GM21381 (cell line): ENCODE measurements at regions not wholly inside any gene's neighbourhood (a gene's known extent, or its start where the extent isn't known, plus 50 kb on each side); places are given as distances from the start of the nearest gene placed in this dataset.
A peak's percentile ranks its signal among the peaks of the same experiment; 100 is the strongest.

ENCODE experiments used
- ATAC-seq: cut with Tn5 transposase; IDR thresholded peaks from one replicate; pipeline ENCODE4 v1.9.1; 2021; ENCODE audit warnings: mild to moderate bottlenecking, moderate library complexity; ENCODE audit not compliant: unreplicated experiment

DNA sequence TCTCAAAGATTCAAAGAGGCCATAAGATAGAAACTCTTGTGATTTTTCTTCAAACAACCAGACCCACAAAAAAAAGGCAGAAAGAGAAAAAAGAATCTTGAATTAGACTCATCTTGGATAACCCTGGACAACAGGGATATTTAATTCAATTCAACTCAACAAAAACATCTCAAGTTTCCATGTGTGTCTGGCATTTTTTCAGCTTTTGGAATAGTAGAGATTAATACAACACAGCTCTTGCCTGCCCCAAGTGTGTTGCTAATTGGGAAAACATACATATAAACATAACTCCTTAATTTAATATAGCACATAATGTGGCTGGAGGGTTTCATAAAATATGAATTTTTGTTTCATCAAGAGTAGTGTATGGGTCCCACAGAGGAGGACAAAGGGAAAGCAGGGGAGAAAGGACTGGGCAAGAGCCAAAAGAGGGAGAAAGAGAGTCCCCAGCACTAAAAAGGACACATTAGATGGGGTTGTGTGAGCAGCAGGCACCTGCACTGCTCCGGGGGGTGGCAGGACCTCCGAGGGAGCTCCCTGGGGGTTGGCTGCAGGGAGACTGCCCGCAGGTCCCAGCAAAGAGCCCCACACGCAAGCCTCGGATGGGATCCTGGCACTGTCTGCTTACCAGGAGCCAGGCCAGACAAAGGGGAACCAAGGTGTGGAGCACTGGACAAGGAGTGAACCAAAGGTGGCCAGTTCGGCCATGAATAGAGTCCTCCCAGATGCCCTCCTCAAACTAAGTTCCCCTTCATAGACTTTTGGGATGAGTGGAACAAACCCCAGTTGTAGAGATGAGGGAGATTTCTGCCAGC is 65.6 kb upstream of the TMEM72 start:
- ATAC-seq, result no peak

DNA sequence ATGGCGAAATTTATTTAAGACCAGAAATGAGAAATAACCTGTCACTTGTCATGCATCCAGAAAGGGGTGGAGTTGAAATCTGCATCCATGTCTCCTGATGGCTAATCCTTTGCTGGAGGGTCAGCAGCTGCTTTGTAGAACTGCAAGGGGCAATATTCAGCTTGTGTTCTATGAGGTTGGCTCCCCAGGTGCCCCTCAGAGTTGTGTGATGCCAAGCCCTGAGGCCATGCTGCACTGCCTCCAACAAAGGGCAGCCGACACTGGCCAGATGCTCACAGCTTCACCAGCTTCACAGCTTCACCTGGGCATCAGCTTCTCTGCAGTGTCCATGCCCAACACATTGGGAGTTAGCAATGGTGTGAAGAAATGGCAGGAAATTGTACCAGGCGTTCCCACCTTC is 64.0 kb upstream of the TMEM72 start:
- no peak for ATAC-seq

DNA sequence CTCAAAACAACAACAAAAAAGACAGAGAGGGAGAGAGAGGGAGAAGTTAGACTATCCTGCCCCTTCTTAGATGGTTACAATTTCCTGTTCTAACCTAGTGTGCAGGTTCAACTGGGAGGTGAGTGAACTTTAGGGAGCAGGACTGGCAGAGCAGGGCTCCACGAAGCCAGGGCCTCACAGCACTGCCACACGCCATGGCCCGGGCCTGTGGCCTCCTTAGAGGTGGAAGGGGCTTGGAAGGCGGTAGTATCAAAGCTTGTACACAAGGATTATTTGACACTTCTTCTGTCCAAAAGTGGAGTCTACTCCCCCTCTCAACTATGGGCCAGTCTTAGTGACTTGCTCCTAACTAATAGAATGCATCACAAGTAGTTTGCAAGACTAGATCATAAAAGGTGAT is 62.9 kb upstream of the TMEM72 start:
- no peak for ATAC-seq

DNA sequence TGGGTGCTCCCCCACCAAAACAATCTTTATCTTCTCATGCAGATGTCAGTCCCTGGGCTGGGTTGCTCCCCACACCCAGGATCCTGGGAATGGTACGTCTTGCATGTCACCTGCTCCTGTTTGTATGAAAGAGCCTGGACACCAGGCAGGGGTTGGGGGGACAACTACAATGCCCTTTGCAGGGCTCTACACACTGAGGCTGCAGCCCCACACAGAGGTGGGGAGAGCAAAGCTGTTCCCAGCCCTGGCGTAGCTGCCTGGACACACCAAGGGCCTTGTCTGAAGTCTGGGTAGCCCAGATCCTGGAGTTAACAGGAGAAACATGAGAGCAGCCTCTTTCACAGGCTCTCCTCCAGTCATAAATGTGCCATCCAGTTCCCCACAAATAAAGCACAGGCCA is 61.2 kb upstream of the TMEM72 start:
- ATAC-seq, result no peak

DNA sequence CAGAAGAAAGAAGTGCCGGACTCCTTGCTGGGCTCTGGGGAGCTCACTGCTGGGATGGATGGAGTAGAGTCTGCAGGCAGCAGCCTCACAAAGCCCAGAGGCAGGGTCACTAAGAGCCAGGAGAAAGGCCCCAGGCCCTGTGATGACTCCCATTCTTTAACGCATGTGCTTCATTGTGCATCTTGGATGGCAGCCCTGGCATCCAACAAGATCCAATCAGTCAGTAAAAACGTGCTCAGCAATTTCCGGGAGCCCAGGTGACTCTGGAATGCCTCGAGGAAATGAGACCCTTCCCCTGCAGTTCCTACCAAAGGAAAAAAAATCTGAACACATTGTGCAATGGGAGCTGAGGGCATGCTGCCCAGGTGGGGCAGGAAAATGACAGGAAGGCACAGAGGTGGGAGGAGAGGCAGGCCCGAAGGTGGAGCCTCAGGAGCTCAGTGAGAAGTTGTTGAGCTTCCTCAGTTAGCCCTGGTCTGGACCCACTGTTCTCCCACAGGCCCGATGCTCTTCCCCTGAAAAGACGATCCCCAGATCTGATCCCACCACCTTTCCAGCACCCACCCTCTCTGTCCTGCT is 60.7 kb upstream of the TMEM72 start:
- no peak for ATAC-seq

DNA sequence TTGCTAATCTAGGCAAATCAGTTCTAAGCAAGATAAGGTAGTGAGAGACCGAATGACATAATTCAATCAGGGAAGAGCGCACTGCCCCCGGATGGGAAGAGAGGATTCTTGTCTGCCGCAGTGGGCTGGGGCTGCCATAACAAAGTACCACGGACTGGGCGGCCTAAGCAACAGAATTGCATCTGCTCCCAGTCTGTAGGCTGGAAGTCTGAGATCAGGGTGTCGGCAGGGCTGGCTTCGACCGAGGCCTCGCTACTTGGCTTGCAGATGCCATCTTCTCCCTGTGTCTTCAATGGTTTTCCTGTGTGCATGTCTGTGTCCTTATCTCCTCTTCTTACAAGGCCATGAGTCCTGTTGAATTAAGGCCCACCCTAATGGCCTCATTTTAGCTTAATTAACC is 59.7 kb upstream of the TMEM72 start:
- no peak for ATAC-seq

DNA sequence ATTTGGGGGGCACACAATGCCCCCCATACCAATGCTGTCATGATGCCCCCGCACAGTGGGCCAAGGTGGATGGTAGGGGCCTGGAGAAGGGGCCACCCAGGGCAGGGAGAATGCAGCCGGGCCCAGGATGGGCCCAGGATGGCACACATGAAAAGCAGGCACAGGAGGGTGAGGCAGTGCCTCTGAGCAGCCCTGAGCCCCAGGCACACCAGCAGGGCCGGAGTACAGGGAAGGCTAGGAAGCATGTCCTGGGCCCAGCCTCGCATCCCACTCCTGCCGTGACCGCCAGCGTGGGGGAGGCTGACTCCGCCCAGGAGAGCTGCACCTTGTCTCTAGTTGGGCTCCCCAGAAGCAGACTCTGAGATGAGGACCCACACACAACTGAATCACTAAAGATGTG is 59.3 kb upstream of the TMEM72 start:
- ATAC-seq, result no peak

DNA sequence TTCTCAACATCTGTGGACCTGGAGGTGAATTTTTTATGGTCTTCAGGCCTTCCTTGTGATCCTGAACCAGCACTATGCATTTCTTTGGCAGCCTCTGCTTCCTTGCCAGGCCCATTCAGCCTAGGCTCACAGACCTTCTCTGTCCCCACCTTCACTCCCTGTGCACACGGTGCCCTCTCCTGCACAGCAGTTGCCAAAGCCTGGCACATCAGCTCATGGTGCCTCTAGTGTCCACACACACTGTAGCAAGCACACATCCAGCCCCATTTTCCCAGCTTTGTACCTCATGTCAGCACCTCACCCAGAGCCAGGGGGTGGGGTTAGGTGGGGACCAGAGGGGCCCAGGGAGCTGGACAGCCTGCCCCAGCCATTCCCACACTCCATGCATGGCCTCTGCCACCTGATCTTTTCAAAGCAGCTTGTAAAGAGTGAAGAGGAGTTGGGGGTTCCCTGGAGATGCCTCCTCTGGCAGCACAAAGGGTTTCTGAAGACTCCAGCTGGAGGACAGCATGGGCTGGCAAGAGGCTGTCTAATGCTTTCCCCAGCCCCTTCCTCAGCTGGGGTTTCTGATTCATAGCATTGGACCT is 57.9 kb upstream of the TMEM72 start:
- no peak for ATAC-seq

DNA sequence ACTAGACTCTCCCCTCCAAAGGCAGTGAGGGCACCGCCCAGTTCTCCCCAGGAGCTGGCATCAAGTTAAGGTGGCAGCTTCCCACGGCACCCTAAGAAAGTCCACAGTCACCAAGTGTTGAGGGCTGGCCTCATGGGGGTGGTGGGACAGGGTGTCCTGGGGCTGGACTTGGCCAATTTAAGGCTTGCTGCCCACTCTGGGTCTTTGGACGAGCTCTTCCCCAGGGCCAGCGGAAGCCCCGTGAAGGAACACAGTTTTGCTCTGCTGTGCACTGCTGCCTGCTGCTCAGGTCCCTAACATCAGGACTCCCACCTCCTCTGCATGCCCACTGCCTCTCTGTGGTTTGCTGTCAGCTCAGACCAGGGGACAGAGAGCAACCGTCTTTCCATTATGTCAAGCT is 57.3 kb upstream of the TMEM72 start:
- no peak for ATAC-seq

DNA sequence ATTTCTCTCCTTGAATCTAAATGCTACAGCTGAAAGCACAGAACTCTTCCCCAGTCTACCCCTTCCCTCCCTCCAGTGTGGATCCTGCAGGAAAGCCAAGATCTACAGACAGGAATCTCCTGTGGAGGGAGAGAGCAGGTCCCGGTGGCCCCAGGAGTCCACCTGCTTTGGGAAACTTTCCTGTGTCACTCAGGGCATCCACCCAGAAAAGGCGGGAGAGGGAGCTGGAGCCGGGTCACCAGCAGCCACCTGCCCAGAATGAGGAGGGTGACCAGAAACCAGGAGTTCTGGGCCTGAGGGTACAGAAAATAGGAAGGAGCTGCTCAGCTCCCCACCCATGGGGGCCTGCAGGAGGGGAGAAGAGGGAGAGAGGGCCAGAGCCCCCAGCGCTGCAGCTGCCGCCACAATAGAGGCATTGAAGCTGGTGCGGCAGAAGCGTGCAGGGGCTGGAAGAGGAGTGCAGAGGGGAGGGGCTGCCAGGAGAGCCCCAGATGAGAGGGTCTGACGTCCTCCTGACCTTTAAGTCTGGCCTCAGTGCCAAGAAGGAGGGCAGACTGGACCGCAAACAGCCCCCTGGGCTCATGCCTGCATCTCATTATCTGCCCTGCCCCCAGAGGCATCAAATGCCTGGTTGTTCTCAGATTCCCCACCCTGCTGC is 56.3 kb upstream of the TMEM72 start:
- no peak for ATAC-seq

DNA sequence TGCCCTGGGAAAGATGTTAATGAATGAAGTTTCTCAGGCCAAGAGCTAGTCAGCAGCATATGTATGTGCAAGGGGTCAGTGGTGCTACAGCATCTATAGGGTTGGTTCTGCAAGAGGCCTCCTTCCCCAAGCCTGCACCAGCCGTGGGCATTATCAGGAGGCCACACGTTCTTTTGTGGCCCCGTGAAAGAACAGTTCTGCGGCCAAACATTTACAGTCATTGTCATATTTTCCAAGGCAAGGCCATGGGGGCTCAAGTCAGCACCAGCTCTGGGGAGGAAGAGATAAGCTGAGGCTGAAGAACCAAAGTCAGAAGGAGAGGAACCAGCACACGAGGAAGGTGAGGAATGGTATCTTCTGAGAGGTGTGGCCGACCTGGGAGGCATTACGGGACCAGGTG is 54.4 kb upstream of the TMEM72 start:
- no peak for ATAC-seq

DNA sequence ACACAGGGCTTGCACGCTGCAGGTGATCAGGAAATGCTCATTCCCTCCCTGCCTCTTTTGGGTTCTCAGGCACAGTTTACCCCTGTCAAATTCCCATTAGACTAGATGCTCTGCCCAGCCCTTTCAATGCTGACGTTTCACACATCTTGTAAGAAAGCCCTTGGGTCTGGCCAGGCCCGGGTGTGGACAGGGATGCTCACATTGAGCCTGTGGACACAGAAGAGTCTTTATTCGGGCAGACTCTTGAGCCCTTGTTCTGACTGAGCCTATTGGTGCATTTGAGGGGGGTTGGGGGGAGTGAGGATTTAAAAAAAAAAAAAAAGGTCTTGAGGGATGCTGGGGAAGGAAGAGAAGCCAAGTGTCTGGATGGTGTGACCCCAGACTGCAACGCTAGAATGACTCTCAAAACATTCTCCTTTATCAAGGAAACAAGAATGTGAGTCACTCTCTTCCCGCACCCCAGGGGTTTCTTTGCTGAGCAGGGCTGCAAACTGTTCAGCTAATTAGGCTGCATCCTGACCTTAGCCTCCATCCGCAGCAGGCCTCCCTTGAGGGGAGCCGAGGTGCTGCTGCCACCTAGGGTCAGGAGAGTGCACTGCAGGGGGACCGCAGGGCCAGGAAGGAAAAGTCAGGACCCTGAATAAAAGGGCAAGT is 53.6 kb upstream of the TMEM72 start:
- peak; percentile 72 for ATAC-seq

DNA sequence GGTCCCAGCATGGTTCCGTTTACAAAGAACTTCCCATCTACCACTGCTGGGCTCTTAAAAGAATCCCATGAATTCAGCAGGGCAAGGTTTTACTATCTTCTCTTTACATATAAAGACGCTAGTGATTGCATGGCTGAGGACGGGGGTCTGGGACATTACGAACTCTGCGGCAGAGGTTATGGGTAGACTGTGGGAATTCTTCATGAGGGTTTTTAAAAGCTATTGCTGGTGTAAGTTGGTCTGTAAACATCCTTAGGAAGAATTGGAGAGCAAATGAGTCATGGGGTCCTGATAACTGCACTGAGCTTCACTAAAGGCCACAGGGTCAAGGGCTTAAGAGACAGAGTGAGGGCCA is 53.1 kb upstream of the TMEM72 start:
- ATAC-seq, result no peak

DNA sequence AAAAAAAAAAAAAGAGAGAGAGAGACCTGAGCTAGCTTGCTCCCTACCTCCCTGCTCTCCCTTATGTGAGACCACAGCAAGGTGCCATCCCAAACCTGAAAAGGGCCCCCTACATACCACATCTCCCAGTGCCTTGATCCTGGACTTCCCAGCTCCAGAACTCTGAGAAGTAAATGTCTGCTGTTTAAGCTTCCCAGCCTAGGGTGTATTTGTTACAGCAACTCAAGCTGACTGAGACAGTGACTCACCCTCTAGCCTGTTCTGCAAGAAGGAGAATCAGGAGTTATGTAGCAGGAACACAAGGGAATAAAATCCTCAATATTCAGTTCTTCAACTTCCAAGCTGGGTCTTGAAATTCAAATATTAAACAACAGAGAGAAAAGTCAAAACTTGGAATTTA is 52.1 kb upstream of the TMEM72 start:
- no peak for ATAC-seq

DNA sequence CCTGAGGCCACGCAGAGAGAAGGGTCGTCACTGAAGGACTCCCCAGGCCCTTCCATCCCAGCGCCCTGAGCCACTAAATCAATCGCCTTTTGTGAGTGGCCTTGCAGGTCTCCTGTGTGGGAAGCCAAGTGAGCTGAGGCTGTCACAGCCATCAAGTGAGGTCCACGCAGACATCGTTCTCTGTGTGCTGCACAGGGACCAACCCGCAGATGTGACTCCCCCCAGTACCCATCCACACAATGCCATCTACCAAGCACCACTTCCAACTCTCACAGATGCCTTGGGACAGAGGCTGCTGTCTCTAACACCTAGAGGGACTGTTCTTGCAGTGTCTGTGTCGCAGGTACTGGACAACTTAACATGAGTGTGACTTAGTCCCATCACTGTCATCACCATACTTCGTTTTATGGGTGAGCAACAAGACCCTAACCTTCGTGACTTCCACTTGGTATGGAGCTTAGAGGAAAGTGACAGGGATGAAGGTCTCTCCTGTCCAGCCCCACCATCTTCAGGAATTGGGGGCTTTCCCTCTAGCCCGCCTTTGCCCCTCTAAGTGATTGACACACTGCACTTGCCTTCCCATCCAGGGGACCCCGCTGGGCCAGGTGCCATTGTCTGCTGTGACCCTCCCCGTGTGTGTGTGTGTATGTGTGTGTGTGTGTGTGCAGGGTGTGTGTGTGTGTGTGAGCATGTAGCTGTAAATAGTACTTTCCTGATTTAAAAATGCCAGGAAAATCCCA is 51.4 kb upstream of the TMEM72 start:
- no peak for ATAC-seq

DNA sequence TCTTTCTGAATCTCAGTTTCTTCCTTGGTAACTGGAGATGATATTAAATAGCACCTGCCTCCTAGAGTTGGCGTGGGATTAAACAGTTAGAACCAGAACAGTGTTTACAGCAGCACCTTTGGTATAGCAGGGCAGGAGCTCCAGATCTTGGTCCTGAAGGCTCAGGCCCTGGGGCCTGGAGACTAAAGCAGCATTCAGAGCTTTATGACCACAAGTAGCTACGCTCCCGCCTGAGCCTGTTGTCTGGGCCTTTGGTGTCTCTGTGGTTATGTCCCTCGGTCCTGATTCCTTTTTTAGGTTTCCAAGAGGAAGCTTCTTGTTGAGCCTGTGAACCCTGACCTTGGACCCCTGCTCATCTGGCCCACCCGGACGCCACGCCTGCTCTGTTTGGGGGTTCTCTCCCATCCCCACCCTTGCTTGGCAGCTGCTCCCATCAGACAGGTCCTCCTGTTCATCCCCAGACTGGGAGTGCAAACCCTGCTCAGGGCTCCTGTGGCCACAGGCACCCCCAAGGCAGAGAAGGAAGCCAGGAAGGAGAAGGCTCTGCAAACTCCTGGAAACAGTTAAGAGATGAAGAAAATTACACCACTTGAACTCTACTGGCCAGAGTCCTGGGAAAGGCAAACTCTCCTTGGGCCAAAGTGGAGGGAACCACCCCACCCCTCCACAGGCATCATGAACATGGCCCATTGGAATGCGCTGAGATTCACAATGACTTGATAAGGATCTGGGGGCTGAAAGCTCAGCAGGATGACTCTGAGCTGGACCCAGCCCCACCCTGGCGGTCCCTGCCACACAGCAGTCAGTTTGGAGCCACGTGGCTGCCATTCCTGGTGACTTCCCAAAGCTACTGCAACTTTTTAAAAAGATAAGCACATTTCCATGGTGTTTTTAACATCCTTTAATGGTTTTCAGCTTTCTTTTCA is 50.1 kb upstream of the TMEM72 start:
- no peak for ATAC-seq
